SK-N-SH (cell line): ENCODE measurements at regions not wholly inside any gene's neighbourhood (a gene's known extent, or its start where the extent isn't known, plus 50 kb on each side); places are given as distances from the start of the nearest gene placed in this dataset.

Source experiments
- CHD2 ChIP-seq: fragments of 150-350 bp; IDR thresholded peaks from 2 replicates; pipeline ENCODE4 v1.6.1; 2018; ENCODE audit warnings: low read length; ENCODE audit not compliant: partially characterized antibody
- EP300 ChIP-seq, 2 experiments: IDR thresholded peaks; 2 replicates each; pipeline versions ENCODE4 v1.4.0 to v1.6.1; 2012; ENCODE audit warnings: borderline replicate concordance in 1 of 2, low read depth in 1 of 2, low read length in 1 of 2
- EZH2phosphoT487 ChIP-seq: fragments of 200-600 bp; sonication (generic); IDR thresholded peaks from 2 replicates; pipeline ENCODE4 v1.6.1; 2017; ENCODE audit warnings: low read depth, mixed run types, mild to moderate bottlenecking, antibody characterized with exemption, moderate library complexity, borderline replicate concordance
- FOXJ3 ChIP-seq: sonication (generic); formaldehyde crosslinking; IDR thresholded peaks from 2 replicates; pipeline ENCODE4 v1.5.1; 2020; ENCODE audit warnings: mild to moderate bottlenecking, missing genetic modification reagents
- GABPA ChIP-seq: IDR thresholded peaks from 2 replicates; pipeline ENCODE4 v1.4.0; 2012; ENCODE audit warnings: low read depth, mild to moderate bottlenecking
- MXI1 ChIP-seq: IDR thresholded peaks from 2 replicates; pipeline ENCODE4 v1.6.1; 2012; ENCODE audit warnings: mild to moderate bottlenecking, low read depth, low read length, improper control_type of control experiment
- NRF1 ChIP-seq: IDR thresholded peaks from 2 replicates; pipeline ENCODE4 v1.6.1; 2012; ENCODE audit warnings: low read depth, mild to moderate bottlenecking, low read length
- POLR2AphosphoS5 ChIP-seq: IDR thresholded peaks from 2 replicates; pipeline ENCODE4 v1.6.1; 2012; ENCODE audit warnings: low read depth, low read length
- SIN3A ChIP-seq: IDR thresholded peaks from 2 replicates; pipeline ENCODE4 v1.6.1; 2012; ENCODE audit warnings: low read depth, mild to moderate bottlenecking, low read length, moderate library complexity, borderline replicate concordance
- YY1 ChIP-seq: IDR thresholded peaks from 2 replicates; pipeline ENCODE4 v1.4.0; 2012; ENCODE audit warnings: low read depth, mild to moderate bottlenecking
- TF ChIP-seq, protein P1 (sequence below): IDR thresholded peaks from 2 replicates; pipeline ENCODE4 v1.4.0; 2012; ENCODE audit warnings: low read depth
- TF ChIP-seq, protein P2 (sequence below): fragments of 200-600 bp; sonication (generic); IDR thresholded peaks from 2 replicates; pipeline ENCODE4 v1.6.1; 2017; ENCODE audit warnings: antibody characterized with exemption, mild to moderate bottlenecking, moderate library complexity

DNA sequence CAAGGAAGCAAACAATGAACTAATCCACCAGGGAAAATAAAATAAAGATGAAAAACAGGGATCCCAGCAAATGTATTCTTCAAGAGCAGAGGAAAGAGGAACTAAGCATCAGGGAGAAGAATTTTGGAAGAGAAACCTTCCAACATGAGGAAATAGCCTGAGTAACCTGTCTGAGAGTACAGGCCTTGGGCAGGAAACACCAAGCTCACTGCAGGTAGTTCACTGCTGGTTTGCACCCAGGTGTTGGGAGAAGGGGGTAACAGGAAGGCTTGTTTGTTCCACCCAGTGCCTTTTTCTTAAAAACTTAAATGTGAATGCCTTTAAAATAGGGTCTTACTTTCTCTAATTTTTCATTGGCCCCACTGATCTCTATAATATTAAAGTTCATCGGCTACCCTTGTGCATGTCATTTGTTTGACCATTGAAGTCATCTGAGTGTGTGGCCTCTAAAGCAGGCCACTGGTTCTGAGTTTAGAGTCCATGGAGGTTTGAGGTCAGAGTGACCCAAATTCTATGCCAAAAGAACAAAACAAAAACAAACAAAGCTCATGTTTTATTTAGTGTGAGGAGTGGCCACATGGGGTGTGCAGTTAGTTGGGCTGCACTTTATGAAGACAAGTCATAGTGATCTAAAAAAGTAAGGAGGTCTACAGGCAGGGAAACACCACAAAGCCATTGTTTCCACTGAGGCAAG lies 62.9 kb upstream of the COX10 start:
- TF ChIP-seq MXI1 (no peak), SIN3A (no peak), FOXJ3 (CRISPR knock-in tag) (no peak), GABPA (no peak), EZH2phosphoT487 (no peak), YY1 (no peak), POLR2AphosphoS5 (no peak), CHD2 (no peak), EP300 (IDR thresholded peaks at IDR 0.05; ENCODE audit: borderline replicate concordance in 1 of 2, low read depth in 1 of 2, low read length in 1 of 2) (no peak), NRF1 (no peak)
- TF ChIP-seq, protein P1, sequence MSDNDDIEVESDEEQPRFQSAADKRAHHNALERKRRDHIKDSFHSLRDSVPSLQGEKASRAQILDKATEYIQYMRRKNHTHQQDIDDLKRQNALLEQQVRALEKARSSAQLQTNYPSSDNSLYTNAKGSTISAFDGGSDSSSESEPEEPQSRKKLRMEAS, result no peak
- TF ChIP-seq, protein P2, sequence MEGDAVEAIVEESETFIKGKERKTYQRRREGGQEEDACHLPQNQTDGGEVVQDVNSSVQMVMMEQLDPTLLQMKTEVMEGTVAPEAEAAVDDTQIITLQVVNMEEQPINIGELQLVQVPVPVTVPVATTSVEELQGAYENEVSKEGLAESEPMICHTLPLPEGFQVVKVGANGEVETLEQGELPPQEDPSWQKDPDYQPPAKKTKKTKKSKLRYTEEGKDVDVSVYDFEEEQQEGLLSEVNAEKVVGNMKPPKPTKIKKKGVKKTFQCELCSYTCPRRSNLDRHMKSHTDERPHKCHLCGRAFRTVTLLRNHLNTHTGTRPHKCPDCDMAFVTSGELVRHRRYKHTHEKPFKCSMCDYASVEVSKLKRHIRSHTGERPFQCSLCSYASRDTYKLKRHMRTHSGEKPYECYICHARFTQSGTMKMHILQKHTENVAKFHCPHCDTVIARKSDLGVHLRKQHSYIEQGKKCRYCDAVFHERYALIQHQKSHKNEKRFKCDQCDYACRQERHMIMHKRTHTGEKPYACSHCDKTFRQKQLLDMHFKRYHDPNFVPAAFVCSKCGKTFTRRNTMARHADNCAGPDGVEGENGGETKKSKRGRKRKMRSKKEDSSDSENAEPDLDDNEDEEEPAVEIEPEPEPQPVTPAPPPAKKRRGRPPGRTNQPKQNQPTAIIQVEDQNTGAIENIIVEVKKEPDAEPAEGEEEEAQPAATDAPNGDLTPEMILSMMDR, result no peak
